GM18873 (cell line): ENCODE measurements at regions not wholly inside any gene's neighbourhood (a gene's known extent, or its start where the extent isn't known, plus 50 kb on each side); places are given as distances from the start of the nearest gene placed in this dataset.

Experiments used
- ATAC-seq: cut with Tn5 transposase; IDR thresholded peaks from one replicate; pipeline ENCODE4 v1.9.1; 2021; ENCODE audit warnings: mild to moderate bottlenecking, moderate library complexity, moderate number of reproducible peaks; ENCODE audit not compliant: unreplicated experiment, low FRiP score

GRCh38 chr14:89614009-89614691 lies 197.1 kb upstream of the FOXN3 start:
- ATAC-seq, result no peak

DNA sequence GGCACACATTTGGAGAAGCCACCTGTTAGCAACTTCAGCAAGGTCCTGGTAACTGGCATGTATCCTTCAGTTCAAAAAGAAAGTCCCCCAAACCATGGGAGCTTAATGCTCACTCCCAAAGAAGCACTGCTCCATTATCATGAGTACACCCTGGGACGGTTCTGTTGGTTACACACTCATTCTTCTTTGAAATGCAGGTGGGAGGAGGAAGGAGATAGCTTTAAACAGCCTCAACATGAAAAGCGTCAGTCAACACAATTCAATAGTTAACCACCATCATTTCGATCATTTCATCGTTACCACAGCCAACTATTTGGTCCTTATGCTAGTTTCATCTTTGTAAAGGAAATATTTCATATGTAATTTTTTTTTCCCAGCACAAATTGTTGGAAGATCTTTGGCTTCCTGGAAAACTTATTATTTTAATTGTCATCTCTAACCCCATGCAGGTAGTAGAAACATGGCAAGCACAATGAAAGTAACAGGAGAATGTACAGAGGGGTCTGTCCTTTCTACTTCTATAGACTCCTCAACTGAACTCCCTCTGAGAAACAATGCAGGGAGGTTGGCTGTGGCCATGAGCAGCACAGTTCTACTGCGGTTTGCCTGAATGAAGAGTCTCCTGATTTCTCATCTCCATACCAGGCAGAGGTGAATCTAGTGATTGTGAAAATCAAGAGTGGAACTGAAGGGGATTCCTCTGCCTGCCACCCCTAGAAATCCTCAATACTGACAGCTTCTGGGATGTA lies 196.4 kb upstream of the FOXN3 start:
- ATAC-seq, result no peak

GRCh38 chr14:89609500-89610100 lies 192.6 kb upstream of the FOXN3 start:
- ATAC-seq, result no peak

DNA sequence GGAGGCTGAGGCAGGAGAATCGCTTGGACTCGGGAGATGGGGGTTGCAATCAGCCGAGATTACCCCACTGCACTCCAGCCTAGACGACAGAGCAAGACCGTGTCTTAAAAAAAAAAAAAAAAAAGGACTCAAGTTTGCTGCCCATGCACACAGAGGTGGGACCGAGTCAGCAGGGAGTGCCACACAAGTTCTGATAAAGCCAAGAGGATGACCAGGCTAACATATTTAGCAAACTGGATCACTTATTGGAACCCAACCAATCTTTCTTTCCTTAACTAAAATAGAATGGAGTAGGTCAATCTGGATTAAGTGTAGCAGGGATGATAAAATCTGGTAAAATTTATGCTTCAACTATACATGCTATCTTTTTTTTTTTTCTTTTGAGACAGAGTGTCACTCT lies 190.4 kb upstream of the FOXN3 start:
- no peak for ATAC-seq

DNA sequence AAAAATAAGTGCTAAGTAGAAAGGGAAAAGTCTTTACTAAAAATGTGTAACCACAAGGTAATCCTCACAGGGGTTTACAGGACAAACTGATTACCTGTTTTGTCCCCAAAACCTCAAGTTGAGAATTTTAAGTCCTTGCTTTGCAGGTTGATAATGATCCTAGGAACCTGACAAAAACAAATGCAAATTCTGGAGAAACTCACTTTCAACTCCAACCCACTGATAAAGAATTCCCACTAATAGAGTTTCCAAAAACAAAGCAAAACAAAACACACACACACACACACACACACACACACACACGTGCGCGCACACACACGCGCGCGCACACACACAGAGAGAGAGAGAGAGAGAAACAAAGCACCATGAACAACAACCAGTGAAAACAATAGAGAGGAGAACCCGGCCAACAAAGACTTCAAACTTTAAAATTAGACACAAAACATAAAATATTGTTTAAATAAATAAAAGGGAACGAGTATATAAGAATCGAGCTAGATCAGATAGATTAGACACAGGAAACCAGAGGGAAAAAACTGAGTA lies 187.0 kb upstream of the FOXN3 start:
- no peak for ATAC-seq

DNA sequence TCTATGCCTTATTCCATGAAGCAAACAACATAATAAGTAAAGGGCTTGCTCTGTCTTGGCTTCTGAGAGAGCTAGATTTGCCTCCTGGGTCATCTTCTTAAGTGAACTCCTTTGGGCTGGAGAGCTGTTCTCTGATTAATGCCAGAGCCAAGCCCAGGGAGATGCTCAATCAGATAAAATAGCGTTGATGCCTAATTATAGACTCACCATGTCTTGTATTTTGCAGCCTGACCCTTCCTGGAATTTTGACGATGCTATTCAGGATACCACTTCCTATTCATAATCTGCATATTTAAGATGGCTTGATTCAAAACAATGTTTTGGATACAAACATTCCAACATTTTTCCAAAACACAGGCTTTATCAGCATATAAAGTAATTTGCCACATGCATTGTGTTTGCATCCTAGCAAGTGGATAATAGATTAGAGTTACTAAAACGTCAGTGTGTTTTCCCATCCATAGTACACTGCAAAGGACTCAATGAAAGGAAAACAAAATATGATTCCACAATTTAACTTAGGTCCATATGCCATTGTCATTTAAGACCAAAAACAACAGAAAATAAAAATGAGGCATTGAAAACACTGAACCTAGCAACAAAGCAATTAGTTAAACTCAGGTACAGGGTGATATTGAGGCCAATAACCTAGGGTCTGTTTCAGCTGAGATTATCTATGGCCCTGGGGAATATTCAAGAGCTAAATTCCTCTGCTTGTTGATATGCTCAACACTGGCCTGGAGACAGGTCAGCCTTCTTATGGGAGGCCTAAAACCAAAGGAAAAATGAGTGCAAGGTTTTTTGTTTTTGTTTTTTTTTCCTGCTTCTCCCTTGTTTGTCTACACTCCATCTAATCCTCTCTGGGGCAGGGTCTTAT lies 184.2 kb upstream of the FOXN3 start:
- ATAC-seq, result no peak

DNA sequence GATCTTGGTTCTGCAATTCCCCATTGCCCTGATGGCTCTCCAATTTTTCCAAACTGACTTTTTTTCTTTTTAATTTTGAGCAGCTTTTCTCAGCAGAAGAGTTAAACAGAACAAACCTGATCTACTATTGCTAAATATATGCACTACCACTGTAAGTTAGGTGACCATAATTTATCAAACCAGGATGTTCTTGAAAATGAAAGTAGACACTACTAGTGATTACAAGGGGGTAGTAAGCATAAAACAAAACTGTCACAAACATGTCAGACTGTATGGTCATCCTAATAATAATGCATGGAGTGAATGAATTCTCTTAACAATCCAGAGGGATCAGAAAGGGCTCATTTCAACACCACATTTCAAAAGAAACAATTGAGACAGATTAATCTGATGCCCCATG lies 183.0 kb upstream of the FOXN3 start:
- no peak for ATAC-seq

GRCh38 chr14:89598548-89599186 lies 181.6 kb upstream of the FOXN3 start:
- ATAC-seq, result no peak

DNA sequence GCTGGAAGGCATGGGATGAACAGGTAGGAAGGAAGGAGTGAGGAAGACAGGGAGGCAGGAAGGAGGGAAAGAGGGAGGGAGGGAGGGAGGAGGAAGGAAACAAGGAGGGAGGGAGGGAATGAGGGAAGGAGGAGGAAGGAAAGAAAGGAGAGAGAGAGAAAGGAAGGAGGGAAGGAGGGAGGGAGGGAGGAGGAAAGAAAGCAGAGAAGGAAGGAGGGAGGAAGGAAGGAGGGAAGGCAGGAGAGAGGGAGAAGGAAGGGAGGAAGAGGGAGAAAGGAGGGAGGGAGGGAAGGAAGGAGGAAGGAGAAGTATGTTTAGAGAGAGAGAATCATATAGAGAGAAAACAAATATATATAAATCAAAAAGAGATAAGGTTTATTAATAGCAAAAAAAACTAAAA lies 175.9 kb upstream of the FOXN3 start:
- no peak for ATAC-seq

DNA sequence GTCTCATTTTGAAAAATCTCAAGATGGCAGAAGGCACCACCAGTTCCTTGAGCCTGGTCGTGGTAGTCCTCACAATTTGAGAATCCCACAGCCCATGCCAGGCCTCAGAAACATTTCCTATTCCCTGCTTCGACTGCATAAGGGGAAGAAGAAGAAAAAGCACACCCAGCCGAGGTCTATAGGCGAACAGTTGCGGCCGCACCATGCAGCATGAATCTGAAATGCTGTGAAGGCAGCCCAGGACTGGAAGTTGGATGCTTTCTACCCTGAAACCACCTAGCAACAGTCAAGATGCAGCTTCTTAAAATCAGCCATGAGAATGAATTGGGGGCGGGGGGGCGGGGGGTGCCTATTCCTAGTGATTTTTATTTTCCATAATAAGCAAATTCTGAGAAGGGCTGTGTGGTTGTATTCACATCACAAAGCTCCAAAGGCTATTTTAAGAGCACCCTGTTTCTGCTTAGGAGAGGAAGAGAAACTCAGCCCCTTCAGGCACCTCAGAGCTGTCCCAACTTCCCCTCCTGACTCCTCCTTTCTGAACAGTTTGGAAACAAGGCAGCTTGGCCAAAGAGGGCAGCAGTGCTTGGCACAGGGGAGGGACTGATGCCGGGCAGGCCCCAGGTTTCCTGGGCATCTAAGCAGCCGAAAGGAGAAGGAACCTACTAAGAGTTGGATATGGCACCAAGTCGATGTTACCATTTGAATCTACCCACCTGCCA lies 172.5 kb upstream of the FOXN3 start:
- no peak for ATAC-seq

DNA sequence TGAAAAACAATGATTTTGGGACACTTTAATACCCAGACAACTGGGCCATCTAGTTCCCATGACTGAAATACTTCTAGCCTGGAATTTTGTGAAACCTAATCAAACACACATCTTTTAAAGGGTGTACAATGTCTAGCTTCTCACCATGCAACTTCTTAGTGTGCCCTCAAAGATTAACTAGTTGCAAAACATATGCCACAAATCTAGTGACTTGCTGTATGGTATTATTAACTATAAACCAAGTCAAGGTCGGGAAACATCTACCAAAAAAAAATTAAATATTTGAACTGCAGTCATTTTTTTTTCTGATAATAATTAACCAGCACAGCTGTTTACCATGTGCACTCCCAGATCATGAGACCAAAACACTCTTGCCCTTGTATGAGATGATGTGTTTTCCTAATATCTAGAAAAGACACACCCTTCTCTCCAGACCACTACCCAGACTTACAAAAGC lies 171.8 kb upstream of the FOXN3 start:
- no peak for ATAC-seq

GRCh38 chr14:89588016-89588415 lies 171.0 kb upstream of the FOXN3 start:
- no peak for ATAC-seq

DNA sequence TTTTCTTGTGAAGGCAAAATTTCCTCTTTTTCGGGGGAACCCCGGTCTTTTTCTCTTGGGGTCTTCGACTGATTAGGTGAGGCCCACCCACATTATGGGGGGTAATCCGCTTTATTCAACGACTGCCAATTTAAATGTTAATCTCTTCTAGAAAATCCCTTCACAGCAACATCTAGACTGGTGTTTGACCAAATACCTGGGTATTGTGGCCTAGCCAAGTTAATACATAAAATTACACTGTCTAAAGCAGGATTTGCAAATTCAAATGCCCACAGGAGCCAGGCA lies 170.0 kb upstream of the FOXN3 start:
- ATAC-seq, result no peak

DNA sequence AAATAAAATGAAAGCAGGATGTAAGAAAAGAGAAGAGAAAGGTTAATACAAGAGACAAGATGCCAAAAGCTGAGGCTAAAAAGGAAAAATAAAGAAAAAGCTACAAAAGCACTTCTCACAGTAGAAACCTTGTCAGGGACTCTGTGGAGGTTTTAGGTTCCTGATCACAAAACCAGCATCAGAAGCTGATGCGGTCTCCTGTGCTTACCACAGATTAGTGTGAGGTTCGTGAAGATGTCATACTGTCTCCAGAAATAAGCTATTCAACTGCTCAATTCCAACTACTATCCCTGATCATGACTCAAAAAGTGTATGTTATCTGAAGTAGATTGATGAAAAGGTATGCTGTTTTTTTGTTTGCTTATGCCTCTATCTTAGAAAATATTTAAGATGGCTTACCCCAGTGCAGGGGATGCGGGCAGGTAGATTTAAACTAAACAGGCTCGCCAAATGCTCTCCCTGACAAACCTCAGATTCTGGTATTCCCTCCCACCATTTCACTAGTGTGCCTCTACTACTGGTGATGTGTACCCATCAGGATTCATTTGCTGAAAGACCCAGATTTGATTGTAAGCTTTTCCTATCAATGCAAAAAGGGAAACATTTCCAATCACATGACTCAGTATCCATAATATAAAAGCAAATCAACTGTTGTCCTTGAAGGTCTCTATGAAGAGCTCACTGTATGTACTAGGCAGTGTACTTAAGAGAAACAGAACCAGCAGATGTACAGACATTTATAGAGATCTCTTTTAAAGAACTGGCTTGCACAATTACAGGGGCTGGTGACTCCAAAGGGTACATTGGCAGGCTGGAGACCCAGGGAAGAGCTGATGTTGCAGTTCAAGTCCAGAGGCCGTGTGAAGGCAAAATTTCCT lies 169.5 kb upstream of the FOXN3 start:
- no peak for ATAC-seq

GRCh38 chr14:89578156-89578555 lies 161.1 kb upstream of the FOXN3 start:
- no peak for ATAC-seq

DNA sequence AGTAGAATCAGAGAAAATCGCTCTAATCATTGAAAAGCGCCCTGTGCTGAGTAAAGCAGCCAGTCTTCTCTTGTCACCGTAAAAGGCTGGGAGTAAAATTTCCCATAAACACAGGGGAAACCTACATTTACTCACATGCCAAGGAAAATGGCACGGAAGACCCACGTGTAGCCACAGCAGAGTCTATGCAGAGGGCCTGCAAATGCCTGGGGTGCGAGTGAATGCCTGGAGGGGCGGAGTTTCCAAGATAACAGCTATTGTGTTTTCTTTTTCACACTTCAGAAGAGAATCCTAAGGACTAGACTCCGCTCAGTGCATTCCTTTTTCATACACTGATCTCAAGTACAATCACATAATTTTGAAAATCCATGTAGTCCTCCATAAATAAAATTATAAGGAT lies 159.9 kb upstream of the FOXN3 start:
- no peak for ATAC-seq

GRCh38 chr14:89576145-89576927 lies 159.3 kb upstream of the FOXN3 start:
- no peak for ATAC-seq
